Fibroblast of skin of right quadriceps (primary cell): ENCODE measurements at regions not wholly inside any gene's neighbourhood (a gene's known extent, or its start where the extent isn't known, plus 50 kb on each side); places are given as distances from the start of the nearest gene placed in this dataset.

Source experiments
- DNase-seq: peaks from one replicate; pipeline ENCODE4 v3.0.0-alpha.2; 2013

DNA sequence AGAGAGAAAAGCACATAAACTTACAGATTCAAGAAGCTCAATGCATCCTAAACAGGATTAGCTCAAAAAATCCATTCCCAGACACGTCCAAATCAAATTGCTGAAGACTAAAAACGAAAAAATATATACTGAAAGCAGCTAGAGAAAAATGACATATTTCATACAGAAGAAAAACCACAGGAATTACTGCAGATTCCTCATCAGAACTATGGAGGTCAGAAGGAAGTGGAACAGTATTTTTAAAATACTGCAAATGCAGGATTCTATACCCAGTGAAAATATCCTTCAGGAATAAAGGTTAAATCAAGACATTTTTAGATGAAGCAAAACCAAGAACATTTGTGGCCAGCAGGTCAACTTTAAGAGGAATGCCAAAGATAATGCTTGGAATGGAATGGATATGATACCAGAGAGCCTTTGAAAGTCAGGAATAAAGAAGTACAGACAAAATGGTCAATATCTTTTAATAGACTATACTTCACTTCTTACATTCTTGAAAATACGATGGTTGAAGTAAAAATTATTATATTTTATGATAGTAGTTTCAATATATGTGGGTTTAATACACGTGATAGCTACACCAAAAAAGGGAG, 352.9 kb downstream of the CTTN start:
- no peak for DNase-seq

DNA sequence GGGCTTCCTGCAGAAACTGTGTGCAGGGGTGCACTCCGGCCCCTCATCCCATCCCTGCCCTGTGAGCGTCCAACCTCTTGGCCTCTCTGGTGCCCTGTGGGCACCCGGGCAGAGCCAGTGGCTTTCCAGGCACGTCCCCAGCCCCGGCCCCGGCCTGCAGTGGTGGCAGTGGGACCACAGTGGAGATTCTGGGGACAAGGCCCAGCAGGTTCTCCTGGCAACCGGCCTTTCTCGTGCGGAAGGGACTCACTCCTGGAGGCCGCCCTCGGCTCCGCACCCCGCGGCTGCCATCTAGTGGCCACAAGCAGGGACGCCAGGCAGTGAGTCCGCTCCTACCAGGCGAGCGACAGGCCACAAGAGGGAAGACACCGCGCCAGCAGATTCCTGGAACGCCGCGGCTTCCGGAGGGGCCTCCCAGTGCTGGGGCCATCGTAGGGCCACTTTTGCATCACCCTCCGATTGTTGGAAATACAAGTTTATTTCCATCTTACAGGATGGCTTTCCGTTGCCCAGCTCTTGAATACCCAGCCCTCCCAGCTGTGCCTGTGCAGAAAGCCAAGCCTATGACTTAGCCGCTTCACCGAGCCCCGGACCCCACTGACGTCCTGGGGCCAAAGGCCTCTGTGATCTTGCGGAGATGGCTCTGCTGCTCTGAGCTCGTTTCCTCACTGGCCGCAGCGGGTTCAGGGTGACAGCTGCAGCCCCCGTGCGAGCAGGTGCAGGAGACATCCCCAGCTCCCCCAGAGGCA, 357.3 kb downstream of the CTTN start:
- peak; percentile 58 for DNase-seq

DNA sequence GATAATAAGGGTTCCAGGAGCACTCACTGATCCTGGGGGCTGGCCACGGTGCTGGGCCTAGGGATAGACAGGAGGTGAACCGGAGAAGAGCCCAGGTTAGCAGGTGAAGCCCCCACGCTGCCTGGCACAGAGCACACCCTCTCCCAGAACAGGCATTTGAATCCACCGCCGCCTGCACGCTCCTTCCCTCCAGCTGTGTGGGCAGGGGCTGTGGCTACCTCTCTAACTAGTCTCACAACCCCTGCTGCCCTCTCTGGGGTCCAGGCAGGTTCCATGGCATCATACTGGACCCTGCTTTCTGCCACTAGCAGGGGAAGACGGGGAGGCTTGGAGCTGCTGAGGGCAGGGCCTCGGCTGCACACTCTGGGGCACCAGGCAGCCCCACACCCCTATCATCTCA, 358.0 kb downstream of the CTTN start:
- DNase-seq, result no peak

DNA sequence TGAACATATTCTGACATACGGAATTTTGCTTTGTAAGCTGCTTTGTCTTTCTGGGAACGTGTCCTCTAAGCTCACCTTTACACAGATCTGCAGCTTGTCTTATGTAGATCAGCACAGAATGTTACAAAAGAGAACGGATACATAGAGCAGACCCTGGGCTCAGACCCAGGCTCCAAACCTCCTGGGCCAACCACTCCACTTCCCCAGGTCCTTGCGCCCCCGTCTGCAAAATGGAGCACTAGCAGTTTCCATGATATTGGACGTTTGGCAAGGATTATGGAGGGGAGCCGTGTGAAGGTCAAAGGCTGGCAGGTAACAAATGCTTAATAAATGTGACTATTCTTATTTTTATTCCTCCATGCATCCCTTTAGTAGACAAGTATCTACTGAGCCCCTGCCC, 358.4 kb downstream of the CTTN start:
- DNase-seq, result no peak

DNA sequence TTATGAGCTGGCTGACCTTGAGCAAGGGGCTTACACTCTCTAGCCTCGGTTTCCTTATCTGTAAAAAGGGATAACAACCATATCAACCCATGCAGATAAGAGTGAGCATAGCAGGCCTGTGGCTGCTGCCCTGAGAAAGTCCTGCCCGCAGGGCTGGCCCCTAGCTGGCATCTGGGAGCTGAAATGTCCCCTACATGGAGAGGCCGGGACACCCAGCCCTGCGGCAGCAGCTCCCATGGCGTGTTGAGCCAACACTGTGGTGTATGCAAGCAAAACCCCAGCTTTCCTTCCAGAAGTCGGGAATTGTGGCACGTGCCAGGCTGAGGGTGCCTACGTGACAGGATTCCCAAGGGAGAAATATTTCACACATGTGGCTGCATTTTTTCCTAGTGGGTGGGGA, 358.9 kb downstream of the CTTN start:
- no peak for DNase-seq

DNA sequence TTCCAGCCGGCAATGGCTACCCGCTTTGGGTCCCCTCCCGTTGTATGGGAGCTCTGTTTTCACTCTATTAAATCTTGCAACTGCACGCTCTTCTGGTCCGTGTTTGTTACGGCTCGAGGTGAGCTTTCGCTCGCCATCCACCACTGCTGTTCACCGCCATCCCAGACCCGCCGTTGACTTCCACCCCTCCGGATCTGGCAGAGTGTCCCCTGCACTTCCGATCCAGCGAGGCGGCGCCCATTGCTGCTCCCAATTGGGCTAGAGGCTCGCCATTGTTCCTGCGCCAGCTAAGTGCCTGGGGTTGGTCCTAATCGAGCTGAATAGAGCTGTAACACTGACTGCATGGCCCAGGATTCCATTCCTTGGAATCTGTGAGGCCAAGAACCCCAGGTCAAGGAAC, 359.9 kb downstream of the CTTN start:
- DNase-seq, result no peak

DNA sequence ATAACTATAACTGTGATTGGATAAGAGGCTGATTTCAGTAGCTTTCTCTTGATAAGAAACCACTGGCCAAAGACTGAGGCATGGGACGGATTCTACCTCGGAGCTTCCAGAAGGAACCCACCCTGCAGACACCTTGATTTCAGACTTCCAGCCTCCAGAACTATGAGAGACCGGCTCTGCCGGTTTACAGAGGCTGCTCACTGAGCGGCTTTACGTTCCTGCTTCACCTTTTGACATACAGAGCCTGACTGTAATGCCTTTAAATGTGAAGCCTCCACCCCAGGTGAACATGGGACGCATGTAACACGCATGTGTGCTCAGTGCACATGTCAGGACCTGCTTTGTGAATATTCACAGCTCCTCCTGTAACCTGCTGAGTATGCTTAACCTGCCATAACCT, 361.5 kb downstream of the CTTN start:
- DNase-seq, result no peak

DNA sequence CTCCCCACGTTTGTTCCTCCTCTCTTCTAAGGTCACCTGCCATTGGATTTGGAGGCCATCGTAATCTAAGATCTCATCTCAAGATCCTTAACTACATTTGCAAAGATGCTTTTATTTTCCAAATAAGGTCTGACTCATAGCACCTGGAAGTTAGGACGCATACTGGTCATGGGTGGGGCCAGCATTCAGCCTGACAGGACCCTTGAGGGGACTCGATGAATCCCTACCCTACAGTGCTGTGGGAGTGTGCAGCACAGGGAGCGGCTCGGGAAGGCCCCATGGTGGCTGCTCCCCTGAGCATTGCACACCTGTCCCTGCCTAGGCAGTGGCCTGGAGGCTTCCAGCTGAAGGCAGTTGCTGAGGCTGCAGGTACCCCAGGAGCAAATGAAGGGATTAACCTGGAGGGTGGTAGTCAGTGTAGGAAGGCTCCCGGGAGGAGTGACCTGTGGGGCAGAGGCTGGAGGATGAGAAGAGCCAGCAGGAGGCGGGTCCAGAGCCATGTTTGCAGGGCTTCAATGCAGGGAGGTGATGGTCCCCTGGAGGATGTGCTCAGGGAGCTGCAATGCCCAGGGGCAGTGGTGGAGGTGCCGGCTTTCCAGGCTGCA, 362.2 kb downstream of the CTTN start:
- DNase-seq, result no peak

DNA sequence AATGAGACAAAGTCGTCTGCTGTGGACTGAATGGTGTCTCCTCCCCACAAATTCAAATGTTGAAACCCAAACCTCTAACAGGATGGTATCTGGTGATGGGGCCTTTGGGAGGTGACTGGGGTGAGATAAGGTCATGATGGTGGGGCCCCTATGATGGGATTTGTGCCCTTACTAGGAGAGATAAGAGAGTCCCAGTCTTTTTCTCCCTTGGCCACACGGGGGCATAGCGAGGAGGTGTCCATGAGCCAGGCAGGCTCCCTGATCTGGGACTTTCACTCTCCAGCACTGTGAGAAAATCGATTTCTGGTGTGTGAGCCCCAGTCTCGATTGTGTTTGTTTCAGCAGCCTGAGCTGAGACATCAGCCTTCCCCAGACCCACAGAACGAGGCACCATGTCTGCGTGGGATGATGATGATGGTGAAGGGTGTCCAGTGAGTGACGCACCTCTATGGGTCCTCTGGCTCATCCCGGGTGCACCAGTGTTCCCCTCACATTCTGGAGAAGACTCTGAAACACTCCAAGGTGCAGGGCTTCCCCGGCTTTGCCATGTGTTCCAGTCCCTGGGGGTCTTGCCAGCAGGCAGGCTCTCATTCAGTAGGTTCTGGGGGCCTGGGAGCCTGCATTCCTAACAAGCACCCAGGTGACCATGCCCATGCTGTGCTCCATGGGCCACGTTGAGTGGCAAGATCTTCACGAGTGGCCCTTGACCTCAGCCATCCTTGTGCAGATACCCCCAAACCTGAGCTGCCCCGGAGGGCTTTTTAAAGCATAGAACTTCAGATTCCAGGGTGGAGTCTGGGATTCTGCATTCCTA, 363.0 kb downstream of the CTTN start:
- DNase-seq, result no peak

DNA sequence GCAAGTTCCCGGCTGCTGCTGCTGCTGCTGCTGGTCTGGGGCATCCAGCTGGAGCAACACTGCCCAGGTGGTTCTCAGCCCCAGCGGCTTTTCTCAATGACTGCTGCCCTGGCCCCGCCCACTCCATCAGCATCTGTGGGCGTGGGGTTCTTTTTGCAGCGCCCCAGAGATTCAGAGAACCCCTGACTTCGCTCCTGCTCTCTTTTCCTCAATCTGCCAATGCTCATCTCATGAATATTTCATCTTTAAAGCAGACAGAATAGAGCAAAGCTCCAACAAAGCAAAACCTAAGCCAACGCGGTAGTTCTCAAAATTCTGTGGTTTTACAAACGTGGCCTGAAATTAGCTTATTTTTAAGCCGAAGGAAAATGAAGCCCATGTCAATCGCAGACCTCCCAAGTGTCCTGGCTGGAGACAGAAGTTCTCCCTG, 363.6 kb downstream of the CTTN start:
- no peak for DNase-seq

DNA sequence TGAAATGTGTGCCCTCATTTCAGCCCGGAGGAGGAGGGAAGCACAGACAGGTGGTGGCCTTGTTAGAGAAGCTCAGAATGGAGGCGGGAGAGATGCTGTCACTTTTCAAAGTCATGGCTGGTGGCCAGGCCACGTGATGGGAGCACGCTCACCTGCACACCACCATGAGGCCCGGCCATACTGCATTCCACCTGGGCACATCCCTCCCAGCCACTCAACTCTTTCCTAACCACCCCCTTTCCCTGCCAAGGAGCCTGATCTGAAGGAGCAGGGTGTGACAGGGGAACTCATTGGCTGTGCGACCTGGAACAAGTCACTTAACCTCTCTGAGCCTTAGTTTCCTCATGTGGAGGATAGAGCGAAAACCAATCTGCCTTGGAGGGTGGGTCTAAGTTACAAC, 364.5 kb downstream of the CTTN start:
- no peak for DNase-seq

DNA sequence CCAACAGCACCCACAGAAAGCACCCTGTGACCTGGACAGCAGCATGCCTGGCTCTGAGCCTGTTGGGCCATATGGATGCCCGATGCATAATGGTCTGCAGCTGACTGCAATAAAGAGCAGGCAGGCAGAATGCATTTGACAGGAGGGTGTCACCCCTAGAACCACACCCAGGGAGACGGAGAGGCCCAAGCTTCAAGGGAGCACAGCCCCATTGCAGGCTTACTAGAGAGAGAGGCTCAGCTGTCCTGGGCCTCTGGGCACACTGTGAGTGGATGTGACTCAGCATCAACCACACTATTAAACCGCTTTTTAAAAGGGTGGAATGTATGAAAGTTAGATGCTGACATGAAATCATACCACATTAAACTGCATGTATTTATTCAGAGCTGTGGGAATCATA, 365.3 kb downstream of the CTTN start:
- no peak for DNase-seq

DNA sequence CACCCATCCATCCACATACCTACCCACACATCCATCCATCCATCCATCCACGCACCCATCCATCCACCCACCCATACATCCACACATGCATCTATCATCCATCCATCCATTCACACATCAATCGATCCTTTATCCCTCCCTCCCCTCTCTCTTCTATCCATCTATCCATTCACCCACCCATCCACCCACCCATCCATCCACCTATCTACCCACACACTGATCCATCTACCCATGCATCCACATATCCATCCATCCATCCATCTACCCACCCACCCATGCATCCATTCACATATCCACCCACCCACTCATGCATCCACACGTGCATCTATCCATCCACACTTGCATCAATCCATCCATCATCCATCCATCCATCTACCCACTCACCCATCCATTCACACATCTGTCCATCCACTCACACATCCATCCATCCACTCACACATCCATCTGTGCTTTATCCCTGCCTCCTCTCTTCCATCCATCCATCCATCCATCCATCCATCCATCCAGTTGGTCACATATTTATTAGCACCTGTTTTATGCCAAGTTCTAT, 366.1 kb downstream of the CTTN start:
- DNase-seq, result no peak

DNA sequence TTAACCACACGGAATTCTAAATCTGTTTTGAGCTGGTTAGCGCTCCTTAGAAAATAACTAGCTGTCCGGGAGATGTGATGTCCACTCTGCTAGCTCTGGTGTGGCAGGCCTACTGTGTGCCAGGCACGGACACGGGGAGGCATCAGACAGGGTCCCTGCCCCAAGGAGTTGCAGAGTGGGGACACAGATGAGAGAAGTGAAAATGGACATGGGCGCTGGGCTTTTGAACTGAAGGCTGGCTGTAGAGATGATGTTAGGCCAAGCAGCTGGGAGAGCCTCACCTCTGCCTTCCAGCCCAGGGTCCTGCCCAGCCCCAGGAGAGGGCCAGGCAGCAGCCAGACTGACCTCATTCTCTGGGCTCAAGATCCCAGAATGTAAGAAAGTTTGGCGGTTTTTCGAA, 368.6 kb downstream of the CTTN start:
- DNase-seq, result no peak

DNA sequence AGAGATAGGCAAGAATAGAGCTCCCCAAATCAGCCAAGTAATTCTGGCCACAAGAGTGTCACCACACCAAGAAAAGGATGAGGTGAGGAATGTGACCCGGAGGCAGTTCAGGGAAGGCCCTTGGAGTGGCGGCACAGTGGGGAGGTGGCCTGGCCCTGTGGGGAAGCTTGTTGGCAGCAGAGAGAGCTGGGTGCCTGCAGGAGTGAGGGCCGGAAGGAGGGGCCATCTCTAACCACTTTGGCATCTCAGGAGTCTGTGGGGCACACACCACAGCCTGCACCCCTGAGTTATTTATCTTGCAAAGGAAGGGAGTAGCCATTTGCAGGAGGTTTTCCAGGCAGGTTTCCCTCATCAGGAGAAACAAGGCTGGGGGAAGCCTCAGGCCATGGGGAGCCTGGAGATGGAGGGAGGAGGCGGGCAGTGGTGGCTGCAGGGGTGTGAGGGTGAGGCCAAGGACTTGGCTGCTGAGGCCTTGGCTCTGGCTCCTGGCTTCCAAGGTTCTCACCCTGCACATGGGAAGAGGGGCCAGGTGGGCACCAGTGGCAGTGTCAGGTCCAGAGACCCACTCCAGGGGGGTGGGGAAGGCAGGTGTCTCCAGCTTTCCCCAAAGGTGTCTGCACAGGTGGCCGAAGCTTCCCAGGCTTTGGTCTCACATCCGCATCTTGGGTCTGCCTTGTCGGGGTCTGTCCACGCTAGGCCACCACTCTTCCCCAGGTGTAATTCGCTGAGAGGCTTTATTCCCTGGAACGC, 370.2 kb downstream of the CTTN start:
- no peak for DNase-seq

DNA sequence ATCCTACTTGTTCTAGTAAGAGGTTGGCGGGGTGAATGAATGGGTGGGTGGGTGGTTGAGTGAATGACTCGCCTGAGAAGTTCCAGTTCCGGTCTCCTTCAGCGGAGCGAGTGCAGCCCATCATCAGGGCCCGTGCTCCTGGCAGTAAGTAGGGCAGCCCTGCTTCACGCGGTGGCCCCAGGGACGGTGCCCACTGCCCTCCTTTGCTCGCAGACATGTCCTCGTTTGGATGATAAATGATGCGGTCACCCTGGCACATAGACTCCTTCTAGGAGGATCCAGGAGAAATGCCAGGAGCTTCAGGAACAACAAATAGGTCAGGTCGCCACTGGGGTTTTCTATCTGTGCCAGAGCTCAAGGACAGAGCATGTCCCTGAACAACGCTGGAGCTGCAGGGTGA, 370.8 kb downstream of the CTTN start:
- no peak for DNase-seq

DNA sequence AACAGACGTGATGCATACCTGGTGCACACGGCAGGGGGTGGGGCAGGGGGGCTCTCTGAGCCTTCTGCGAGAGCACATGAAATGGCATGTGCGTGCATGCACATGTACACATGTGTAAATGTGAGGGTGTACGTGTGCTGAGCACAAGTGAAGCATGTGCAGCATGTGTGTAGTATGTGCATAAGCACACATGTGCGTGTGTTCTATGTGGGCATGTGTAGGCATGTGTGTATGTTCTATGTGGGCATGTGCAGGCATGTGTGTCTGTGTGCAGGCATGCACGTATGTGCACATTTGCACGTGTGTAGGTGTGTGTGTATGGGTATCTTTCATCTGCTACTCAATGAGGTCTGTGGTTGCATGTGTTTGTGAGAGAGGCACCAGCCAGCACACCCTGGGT, 371.2 kb downstream of the CTTN start:
- DNase-seq, result no peak

DNA sequence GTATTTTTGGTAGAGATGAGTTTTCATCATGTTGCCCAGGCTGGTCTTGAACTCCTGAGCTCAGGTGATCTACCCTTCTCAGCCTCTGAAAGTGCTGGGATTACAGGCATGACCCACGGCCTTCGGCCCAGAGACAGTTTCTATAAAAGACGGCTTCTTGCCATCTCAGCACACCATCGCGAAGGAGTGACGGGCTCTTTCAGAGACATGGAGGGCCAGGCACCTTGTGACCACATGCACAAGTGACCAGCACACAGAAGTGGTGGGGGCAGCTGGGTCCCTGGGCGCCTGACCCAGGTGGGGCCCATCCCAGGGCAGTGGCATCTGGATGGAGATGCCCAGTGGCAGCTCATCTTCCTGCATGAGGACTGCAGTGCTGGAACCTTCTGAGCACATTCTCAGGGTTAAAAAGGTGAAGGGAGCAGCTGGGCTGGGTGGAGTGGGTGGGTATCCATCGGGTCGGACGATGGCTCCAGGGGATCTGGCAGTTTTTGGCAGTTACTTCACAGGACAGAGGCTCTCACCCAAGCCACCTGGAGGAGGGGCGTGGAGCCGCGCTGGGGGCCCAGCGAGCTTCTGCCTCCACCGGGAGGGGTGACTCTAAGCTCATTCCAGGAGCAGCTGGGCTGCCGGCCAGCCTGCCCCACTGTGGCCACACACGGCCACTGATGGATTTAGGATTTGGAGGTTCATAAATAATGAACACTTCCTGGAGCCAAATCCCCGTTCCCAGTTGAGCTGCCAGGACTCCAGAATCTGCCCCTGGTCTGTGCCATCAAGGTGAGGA, 373.0 kb downstream of the CTTN start:
- no peak for DNase-seq

DNA sequence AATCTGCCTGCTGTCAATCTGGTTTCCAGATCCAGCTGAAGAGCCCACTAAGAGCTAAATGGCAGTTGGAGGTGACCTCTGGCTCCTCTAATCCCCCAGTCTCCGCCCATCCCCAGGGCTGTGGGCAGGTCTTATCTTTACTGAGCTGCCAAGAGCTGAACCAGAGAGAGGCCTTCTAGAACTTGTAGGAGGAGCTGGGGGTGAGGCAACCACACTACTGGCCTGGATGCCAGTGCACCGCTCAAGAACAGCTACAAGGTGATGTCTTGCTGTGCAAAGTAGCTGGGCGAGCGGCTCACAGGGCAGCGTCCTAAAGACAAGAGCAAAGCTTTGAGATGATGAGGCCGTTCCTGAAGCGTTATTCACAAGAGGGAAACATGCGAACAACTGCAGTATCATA, 374.6 kb downstream of the CTTN start:
- no peak for DNase-seq

DNA sequence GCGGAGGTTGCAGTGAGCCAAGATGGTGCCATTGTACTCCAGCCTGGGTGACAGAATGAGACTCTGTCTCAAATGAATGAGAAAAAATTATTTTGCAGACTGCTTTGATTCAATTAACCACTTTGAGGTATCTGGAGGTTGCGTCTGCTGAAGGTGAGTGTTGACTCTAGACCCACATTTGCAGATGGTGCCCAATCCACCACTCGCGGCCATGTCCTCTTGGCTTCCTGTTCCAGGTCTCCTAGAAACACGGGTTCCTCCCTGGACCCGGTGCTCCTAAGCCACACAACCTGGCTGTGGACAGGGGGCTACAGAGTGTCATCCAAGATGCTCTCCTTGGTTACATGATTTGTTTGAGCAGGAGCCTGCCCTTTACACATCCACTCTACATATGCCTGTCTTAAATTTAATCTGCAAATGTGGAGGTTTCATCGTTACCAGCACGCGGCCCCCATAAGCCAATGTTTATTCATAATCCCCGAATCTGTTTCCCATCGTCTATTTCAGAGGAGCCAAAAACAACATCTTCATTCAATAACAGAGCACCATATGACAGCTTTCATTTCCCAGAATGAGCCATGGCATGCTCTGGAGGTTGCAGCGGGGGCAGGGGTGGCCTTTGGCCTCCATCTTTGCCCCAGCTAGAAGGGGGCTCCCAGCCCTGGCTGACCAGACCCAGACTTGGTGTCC, 377.2 kb downstream of the CTTN start:
- DNase-seq, result no peak

DNA sequence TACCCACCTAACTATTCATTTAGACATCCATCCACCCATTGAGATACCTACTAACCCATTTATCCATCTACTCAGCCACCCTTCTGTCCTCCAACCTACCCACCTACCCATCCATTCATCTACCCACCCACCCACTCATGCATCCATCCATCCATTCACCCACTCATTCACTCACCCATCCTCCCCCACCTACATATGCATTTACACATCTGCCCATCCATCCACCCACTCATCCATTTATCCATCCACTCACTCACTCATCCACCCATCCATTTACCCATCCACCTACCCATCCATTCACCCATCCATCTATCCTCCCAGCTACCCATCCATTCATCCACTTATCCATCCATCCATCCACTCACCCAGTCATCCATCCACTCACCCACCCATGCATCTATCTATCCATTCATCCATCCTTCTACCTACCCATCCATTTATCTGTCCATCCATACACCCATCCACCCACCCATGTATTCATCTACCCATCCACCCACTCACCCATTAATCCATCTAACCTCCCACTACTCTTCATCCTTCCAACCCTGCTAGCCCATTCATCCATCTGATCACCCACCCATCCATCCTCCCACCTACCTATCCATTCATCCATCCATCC, 378.7 kb downstream of the CTTN start:
- no peak for DNase-seq
